ENCODE measurements at regions not wholly inside any gene's neighbourhood (a gene's known extent, or its start where the extent isn't known, plus 50 kb on each side); places are given as distances from the start of the nearest gene placed in this dataset.

GRCh38 chr2:226620176-226620575 is 179.4 kb downstream of the IRS1 start:
- DNase-seq (ENCODE audit: low read depth in 2 of 2), result no peak

- DNase-seq (ENCODE audit: low read depth in 2 of 2), result no peak
These were observed 179.9 kb downstream of the IRS1 start for GRCh38 chr2:226619707-226620106.

GRCh38 chr2:226618875-226619605 is 180.6 kb downstream of the IRS1 start:
- DNase-seq (ENCODE audit: low read depth in 2 of 2), result no peak

- no peak for DNase-seq (ENCODE audit: low read depth in 2 of 2)
These were observed 181.1 kb downstream of the IRS1 start for GRCh38 chr2:226618544-226618874.

GRCh38 chr2:226615891-226616290 is 183.7 kb downstream of the IRS1 start:
- DNase-seq (ENCODE audit: low read depth in 2 of 2), result no peak

GRCh38 chr2:226611944-226612318 is 187.7 kb downstream of the IRS1 start:
- DNase-seq (ENCODE audit: low read depth in 2 of 2), result no peak

- DNase-seq (ENCODE audit: low read depth in 2 of 2), result no peak
These were observed 188.2 kb downstream of the IRS1 start for GRCh38 chr2:226611196-226611943.

GRCh38 chr2:226609366-226609765 is 190.3 kb downstream of the IRS1 start:
- no peak for DNase-seq (ENCODE audit: low read depth in 2 of 2)

GRCh38 chr2:226608451-226608850 is 191.2 kb downstream of the IRS1 start:
- no peak for DNase-seq (ENCODE audit: low read depth in 2 of 2)

GRCh38 chr2:226607379-226607778 is 192.2 kb downstream of the IRS1 start:
- no peak for DNase-seq (ENCODE audit: low read depth in 2 of 2)

GRCh38 chr2:226605642-226606041 is 194.0 kb downstream of the IRS1 start:
- DNase-seq (ENCODE audit: low read depth in 2 of 2), result no peak

GRCh38 chr2:226603606-226604005 is 196.0 kb downstream of the IRS1 start:
- no peak for DNase-seq (ENCODE audit: low read depth in 2 of 2)

- DNase-seq (ENCODE audit: low read depth in 2 of 2), result no peak
These were observed 197.5 kb downstream of the IRS1 start for GRCh38 chr2:226601881-226602662.

GRCh38 chr2:226600802-226601201 is 198.8 kb downstream of the IRS1 start:
- no peak for DNase-seq (ENCODE audit: low read depth in 2 of 2)

- no peak for DNase-seq (ENCODE audit: low read depth in 2 of 2)
These were observed 199.4 kb downstream of the IRS1 start for GRCh38 chr2:226600184-226600583.

- no peak for DNase-seq (ENCODE audit: low read depth in 2 of 2)
These were observed 210.6 kb downstream of the IRS1 start for GRCh38 chr2:226589043-226589442.

GRCh38 chr2:226585130-226585561 is 214.5 kb downstream of the IRS1 start:
- no peak for DNase-seq (ENCODE audit: low read depth in 2 of 2)

- no peak for DNase-seq (ENCODE audit: low read depth in 2 of 2)
These were observed 215.0 kb downstream of the IRS1 start for GRCh38 chr2:226584518-226585055.

GRCh38 chr2:226583715-226584114 is 215.9 kb downstream of the IRS1 start:
- DNase-seq (ENCODE audit: low read depth in 2 of 2), result no peak

GRCh38 chr2:226581661-226582060 is 218.0 kb downstream of the IRS1 start:
- DNase-seq (ENCODE audit: low read depth in 2 of 2), result no peak

GRCh38 chr2:226581004-226581403 is 218.6 kb downstream of the IRS1 start:
- DNase-seq (ENCODE audit: low read depth in 2 of 2), result no peak

- no peak for DNase-seq (ENCODE audit: low read depth in 2 of 2)
These were observed 219.2 kb downstream of the IRS1 start for GRCh38 chr2:226580403-226580802.
